IMR-90 (cell line): ENCODE measurements at regions not wholly inside any gene's neighbourhood (a gene's known extent, or its start where the extent isn't known, plus 50 kb on each side); places are given as distances from the start of the nearest gene placed in this dataset.
A peak's percentile ranks its signal among the peaks of the same experiment; 100 is the strongest.

Source experiments
- ATAC-seq: fragments of 200-7000 bp; cut with Tn5 transposase; 2 replicates; pipeline ENCODE4 v1.9.1; 2020; ENCODE audit warnings: low read depth, mild to moderate bottlenecking, moderate library complexity
- BruUV-seq: library from RNA; stranded (reverse); fragments of 400-500 nt; replicated peaks from 2 replicates; lab custom pipeline; 2021; lab: Mats Ljungman, UMichigan
- CTCF ChIA-PET: fragments of 300-600 bp; formaldehyde crosslinking; extraction: SDS; loops from one replicate; lab custom pipeline; 2021; ENCODE audit warnings: antibody characterized with exemption; lab: Yijun Ruan, JAX
- POLR2A ChIA-PET: fragments of 300-600 bp; sonication (Branson Sonifier 250); formaldehyde crosslinking; loops from one replicate; lab custom pipeline; 2022; ENCODE audit warnings: antibody characterized with exemption; ENCODE audit not compliant: unreplicated experiment; lab: Charles Lee
- DNase-seq: peaks from one replicate; pipeline ENCODE4 v3.0.0; 2013
- H2AFZ ChIP-seq: replicated peaks from 2 replicates; pipeline ENCODE3; 2013; ENCODE audit warnings: low read length, mild to moderate bottlenecking; ENCODE audit not compliant: poor library complexity
- H2AK5ac ChIP-seq: 2 replicates; pipeline ENCODE4 v1.6.1; 2013; ENCODE audit warnings: low read depth, low read length, inconsistent platforms
- H2AK9ac ChIP-seq: replicated peaks from 2 replicates; pipeline ENCODE3; 2013; ENCODE audit warnings: mild to moderate bottlenecking, low read depth, low read length, moderate library complexity; ENCODE audit not compliant: poor library complexity
- H2BK120ac ChIP-seq: 2 replicates; pipeline ENCODE4 v1.6.1; 2013; ENCODE audit warnings: low read depth, low read length, inconsistent platforms
- H2BK15ac ChIP-seq: 3 replicates; pipeline ENCODE4 v1.6.1; 2013; ENCODE audit warnings: low read depth, low read length, inconsistent platforms
- H2BK20ac ChIP-seq: 2 replicates; pipeline ENCODE4 v1.6.1; 2013; ENCODE audit warnings: low read depth, mild to moderate bottlenecking, inconsistent platforms, low read length, moderate library complexity
- H2BK5ac ChIP-seq: 2 replicates; pipeline ENCODE4 v1.6.1; 2013; ENCODE audit warnings: mild to moderate bottlenecking, low read depth, low read length, inconsistent platforms; ENCODE audit not compliant: poor library complexity, severe bottlenecking
- H3K14ac ChIP-seq: replicated peaks from 2 replicates; pipeline ENCODE4 v1.6.1; 2013; ENCODE audit warnings: low read depth, low read length, inconsistent platforms
- H3K18ac ChIP-seq: 2 replicates; pipeline ENCODE4 v1.6.1; 2013; ENCODE audit warnings: low read depth, low read length, control low read depth
- H3K23ac ChIP-seq: 2 replicates; pipeline ENCODE4 v1.6.1; 2013; ENCODE audit warnings: low read depth, low read length, inconsistent platforms
- H3K27ac ChIP-seq: 2 replicates; pipeline ENCODE4 v1.5.1; 2013; ENCODE audit warnings: mild to moderate bottlenecking, control low read depth, low read length; ENCODE audit not compliant: insufficient read depth
- H3K27me3 ChIP-seq: 2 replicates; pipeline ENCODE4 v1.6.1; 2013; ENCODE audit warnings: low read length; ENCODE audit not compliant: control insufficient read depth, insufficient read depth
- H3K36me3 ChIP-seq: 2 replicates; pipeline ENCODE4 v1.6.1; 2013; ENCODE audit warnings: low read length, mixed read lengths; ENCODE audit not compliant: control insufficient read depth, insufficient read depth
- H3K4ac ChIP-seq: 2 replicates; pipeline ENCODE4 v1.6.1; 2013; ENCODE audit warnings: low read depth, low read length, inconsistent platforms
- H3K4me1 ChIP-seq: 2 replicates; pipeline ENCODE4 v1.6.1; 2013; ENCODE audit warnings: low read length, mixed read lengths; ENCODE audit not compliant: control insufficient read depth, insufficient read depth
- H3K4me2 ChIP-seq: 2 replicates; pipeline ENCODE4 v1.6.1; 2013; ENCODE audit warnings: low read depth, mild to moderate bottlenecking, control low read depth, low read length, moderate library complexity
- H3K4me3 ChIP-seq: 2 replicates; pipeline ENCODE4 v1.5.1; 2013; ENCODE audit warnings: low read depth, mild to moderate bottlenecking, control low read depth, low read length, moderate library complexity; ENCODE audit not compliant: insufficient read depth
- H3K56ac ChIP-seq: 2 replicates; pipeline ENCODE4 v1.6.1; 2013; ENCODE audit warnings: low read length, inconsistent platforms; ENCODE audit not compliant: insufficient read depth; ENCODE audit errors: extremely low read depth
- H3K79me1 ChIP-seq, 2 experiments: 2 replicates each; pipeline ENCODE4 v1.6.1; 2013; ENCODE audit warnings: low read length in 2 of 2, inconsistent platforms in 1 of 2, low read depth in 1 of 2
- H3K9ac ChIP-seq: 2 replicates; pipeline ENCODE4 v1.6.1; 2013; ENCODE audit warnings: low read depth, low read length, control low read depth
- H3K9me1 ChIP-seq: 2 replicates; pipeline ENCODE4 v1.6.1; 2013; ENCODE audit warnings: low read length, inconsistent platforms; ENCODE audit not compliant: insufficient read depth
- H3K9me3 ChIP-seq: 2 replicates; pipeline ENCODE4 v1.6.1; 2013; ENCODE audit warnings: low read length; ENCODE audit not compliant: control insufficient read depth, insufficient read depth
- H4K20me1 ChIP-seq: 2 replicates; pipeline ENCODE4 v1.6.1; 2013; ENCODE audit warnings: low read length, inconsistent platforms; ENCODE audit not compliant: insufficient read depth
- H4K5ac ChIP-seq: 2 replicates; pipeline ENCODE4 v1.6.1; 2013; ENCODE audit warnings: mild to moderate bottlenecking, low read depth, low read length, control low read depth
- H4K8ac ChIP-seq, 2 experiments: 2 replicates each; pipeline ENCODE4 v1.6.1; 2013; ENCODE audit warnings: low read depth in 2 of 2, low read length in 2 of 2, control low read depth in 1 of 2, inconsistent platforms in 1 of 2
- H4K91ac ChIP-seq: 2 replicates; pipeline ENCODE4 v1.6.1; 2013; ENCODE audit warnings: low read depth, low read length, inconsistent platforms; ENCODE audit not compliant: insufficient read depth
- BHLHE40 ChIP-seq: fragments of 150-350 bp; IDR thresholded peaks from 2 replicates; pipeline ENCODE4 v1.6.1; 2016; ENCODE audit warnings: mild to moderate bottlenecking, low read depth, low read length
- CEBPB ChIP-seq: IDR thresholded peaks from 2 replicates; pipeline ENCODE4 v1.6.1; 2012; ENCODE audit warnings: low read depth, low read length, improper control_type of control experiment
- CHD1 ChIP-seq: IDR thresholded peaks from 2 replicates; pipeline ENCODE4 v1.6.1; 2012; ENCODE audit warnings: low read depth, low read length, improper control_type of control experiment
- CTCF ChIP-seq: conservative IDR thresholded peaks from 2 replicates; pipeline ENCODE4 v1.5.1; 2012; ENCODE audit warnings: mild to moderate bottlenecking, low read depth, low read length, improper control_type of control experiment
- ELK1 ChIP-seq: fragments of 150-350 bp; IDR thresholded peaks from 2 replicates; pipeline ENCODE4 v1.6.1; 2016; ENCODE audit warnings: low read depth, mild to moderate bottlenecking, low read length, moderate library complexity, borderline replicate concordance
- FOS ChIP-seq: fragments of 150-350 bp; IDR thresholded peaks from 2 replicates; pipeline ENCODE4 v1.6.1; 2016; ENCODE audit warnings: low read depth, low read length
- MAFK ChIP-seq: IDR thresholded peaks from 2 replicates; pipeline ENCODE4 v1.6.1; 2012; ENCODE audit warnings: low read depth, low read length, improper control_type of control experiment
- MAZ ChIP-seq: IDR thresholded peaks from 2 replicates; pipeline ENCODE4 v1.6.1; 2012; ENCODE audit warnings: low read depth, mild to moderate bottlenecking, low read length, improper control_type of control experiment, moderate library complexity, borderline replicate concordance
- MXI1 ChIP-seq: IDR thresholded peaks from 2 replicates; pipeline ENCODE4 v1.6.1; 2012; ENCODE audit warnings: low read depth, mild to moderate bottlenecking, low read length, moderate library complexity, borderline replicate concordance
- NFE2L2 ChIP-seq: fragments of 150-350 bp; IDR thresholded peaks from 2 replicates; pipeline ENCODE4 v1.6.1; 2016; ENCODE audit warnings: low read depth, mild to moderate bottlenecking, low read length
- POLR2A ChIP-seq: IDR thresholded peaks from 2 replicates; pipeline ENCODE4 v1.6.1; 2012; ENCODE audit warnings: mild to moderate bottlenecking, low read depth, low read length
- RAD21 ChIP-seq: IDR thresholded peaks from 2 replicates; pipeline ENCODE4 v1.6.1; 2012; ENCODE audit warnings: low read length, improper control_type of control experiment
- RCOR1 ChIP-seq: IDR thresholded peaks from 2 replicates; pipeline ENCODE4 v1.6.1; 2012; ENCODE audit warnings: mild to moderate bottlenecking, low read length, improper control_type of control experiment; ENCODE audit not compliant: insufficient replicate concordance
- RFX5 ChIP-seq: IDR thresholded peaks from 2 replicates; pipeline ENCODE4 v1.8.0; 2012; ENCODE audit warnings: low read depth, mild to moderate bottlenecking, low read length, moderate library complexity
- SMC3 ChIP-seq: fragments of 150-350 bp; IDR thresholded peaks from 2 replicates; pipeline ENCODE4 v1.6.1; 2016; ENCODE audit warnings: low read depth, mild to moderate bottlenecking, antibody characterized with exemption, low read length, moderate library complexity
- USF2 ChIP-seq: fragments of 150-350 bp; IDR thresholded peaks from 2 replicates; pipeline ENCODE4 v1.6.1; 2017; ENCODE audit warnings: mild to moderate bottlenecking, antibody characterized with exemption, low read length, low read depth
- WGBS, 2 experiments: methylation state at CpG; one replicate each; pipeline versions ENCODE4 v1.1.5 to v1.1.7; 2013; ENCODE audit warnings: missing lambda C conversion rate in 2 of 2; ENCODE audit not compliant: insufficient read length in 1 of 2; ENCODE audit errors: extremely low coverage in 2 of 2; 5-methylcytosine and 5-hydroxymethylcytosine counted together
- dilution Hi-C: fragments of 300-500 bp; cut with HindIII; formaldehyde crosslinking; loops from one replicate; pipeline ENCODE4 v1.14.3; 2018; ENCODE audit warnings: low sequenced_read_pairs; ENCODE audit not compliant: unreplicated experiment
- in situ Hi-C: fragments of 300-500 bp; cut with MboI; formaldehyde crosslinking; loops from 3 replicates; pipeline ENCODE4 v1.14.3; 2019; ENCODE audit warnings: low sequenced_read_pairs, inconsistent platforms, mixed read lengths
- intact Hi-C: fragments of 100-400 bp; cut with micrococcal nuclease; formaldehyde crosslinking; loops from 2 replicates; pipeline ENCODE4 v1.10.0; 2022

- in situ Hi-C loops = no loop called here
- Histone ChIP-seq H3K9me3 (no peaks in the 10 kb centered on the region), H3K27ac (no peak overlapping the region), H4K5ac (no peak overlapping the region), H3K18ac (no peak overlapping the region), H4K8ac (no peak overlapping the region), H3K4me1 (no peaks in the 10 kb centered on the region; the same call in 1 of the 2 replicates), H3K14ac (no peak overlapping the region), H2AK5ac (no peak overlapping the region), H2BK20ac (no peak overlapping the region), H3K36me3 (no peaks in the 10 kb centered on the region), H3K9me1 (no peaks in the 10 kb centered on the region; the same call in 1 of the 2 replicates), H3K4me2 (no peak overlapping the region), H3K23ac (no peak overlapping the region; the same call in 1 of the 2 replicates), H3K9ac (no peak overlapping the region), H3K4ac (no peak overlapping the region), H3K56ac (no peak overlapping the region), H4K20me1 (no peaks in the 10 kb centered on the region), H4K91ac (peak overlapping the region; percentile 6; the same call in 1 of the 2 replicates), H2BK5ac (no peak overlapping the region), H2AFZ (no peak overlapping the region), H2BK15ac (no peak overlapping the region), H3K79me1 (no peaks in the 10 kb centered on the region), H2BK120ac (peak overlapping the region; percentile 11; the same call in 1 of the 2 replicates), H3K27me3 (no peaks in the 10 kb centered on the region), H2AK9ac (no peak overlapping the region), H3K4me3 (no peak overlapping the region)
- ChIA-PET CTCF (interaction anchor here (1.6 kb wide), 1 partner anchor 11 kb away, joined by 4 read pairs; no protein-coding TSS in a partner anchor), POLR2A (no interaction called here)
- intact Hi-C loops = no loop called here
- 57% methylated on average over 2 of the region's 3 CpGs; no CpG with 5 or more reads in 1 of the 2 experiments for WGBS, 2 experiments
- no peak for ATAC-seq
- dilution Hi-C loops = no loop called here
- DNase-seq = no peak
- TF ChIP-seq SMC3 (no peak), MAZ (no peak), BHLHE40 (no peak), RAD21 (no peak), CHD1 (no peak), CEBPB (no peak), MXI1 (no peak), RCOR1 (no peak), POLR2A (no peak), NFE2L2 (no peak), RFX5 (no peak), MAFK (no peak), FOS (no peak), USF2 (no peak), ELK1 (no peak), CTCF (no peak)
- no TSS peak for BruUV-seq
These were observed 116.0 kb upstream of the RBMS3 start for GRCh38 chr3:29164825-29165224.
